Suprapubic skin (tissue), 3 donors: ENCODE measurements at regions not wholly inside any gene's neighbourhood (a gene's known extent, or its start where the extent isn't known, plus 50 kb on each side); places are given as distances from the start of the nearest gene placed in this dataset.

Experiments used
- CTCF ChIP-seq, 2 donors: fragments of 200-600 bp in 1 of 2; fragments of 450-650 bp in 1 of 2; sonication (generic) in 1 of 2; IDR thresholded peaks; one replicate each; pipeline ENCODE4 v1.5.1; 2016 to 2019; ENCODE audit warnings: antibody characterized with exemption in 2 of 2, mild to moderate bottlenecking in 1 of 2, moderate library complexity in 1 of 2
- EP300 ChIP-seq: sonication (generic); formaldehyde crosslinking; IDR thresholded peaks from one replicate; pipeline ENCODE4 v1.6.1; 2017; ENCODE audit warnings: antibody characterized with exemption

- no peak for TF ChIP-seq EP300
- TF ChIP-seq CTCF (IDR thresholded peaks at IDR 0.05) = no peak
Measured at GRCh38 chr13:50200569-50200968, 185.3 kb downstream of the KCNRG start.
